HepG2 (cell line): ENCODE measurements at regions not wholly inside any gene's neighbourhood (a gene's known extent, or its start where the extent isn't known, plus 50 kb on each side); places are given as distances from the start of the nearest gene placed in this dataset.

Source experiments
- ATAC-seq: fragments of 200-7000 bp; cut with Tn5 transposase; 3 replicates; pipeline ENCODE4 v1.9.1; 2020; ENCODE audit warnings: mild to moderate bottlenecking, moderate library complexity
- BruUV-seq: library from RNA; stranded (reverse); fragments of 400-500 nt; replicated peaks from 2 replicates; lab custom pipeline; 2021; lab: Mats Ljungman, UMichigan
- CTCF ChIA-PET: fragments of 300-600 bp; formaldehyde crosslinking; extraction: SDS; loops from one replicate; lab custom pipeline; 2021; ENCODE audit warnings: low total read pairs, inconsistent platforms, low intra/inter-chr PET ratio; lab: Yijun Ruan, JAX
- POLR2A ChIA-PET: fragments of 350-600 bp; sonication (Branson Sonifier 250); formaldehyde crosslinking; loops from one replicate; lab custom pipeline; 2020; ENCODE audit warnings: antibody characterized with exemption, inconsistent platforms; lab: Yijun Ruan, JAX
- DNase-seq: peaks from one replicate; pipeline ENCODE4 v3.0.0-alpha.2; 2015; ENCODE audit warnings: low spot score
- FAIRE-seq: peaks from 3 replicates; lab custom pipeline; 2011; peaks lifted over from hg19 to GRCh38; lab: Jason Lieb, UNC
- H2AFZ ChIP-seq: one replicate; pipeline ENCODE4 v1.6.1; 2011; ENCODE audit warnings: low read length, inconsistent platforms
- H3K27ac ChIP-seq: fragments of 300-600 bp; 3 replicates; pipeline ENCODE4 v1.8.0; 2011; ENCODE audit warnings: mixed run types, mild to moderate bottlenecking, mixed read lengths, low read length, inconsistent platforms; ENCODE audit not compliant: insufficient read depth; ENCODE audit errors: extremely low read length
- H3K27me3 ChIP-seq, 2 experiments: fragments of 200-600 bp in 1 of 2; 2 replicates in 1 of 2; 3 replicates in 1 of 2; pipeline versions ENCODE4 v1.6.0 to v1.8.0; 2011; ENCODE audit warnings: low read length in 2 of 2, mild to moderate bottlenecking in 2 of 2, moderate library complexity in 2 of 2, inconsistent platforms in 1 of 2; ENCODE audit not compliant: insufficient read depth in 2 of 2, control insufficient read depth in 1 of 2
- H3K36me3 ChIP-seq, 2 experiments: fragments of 200-600 bp in 1 of 2; replicated peaks in 1 of 2; 2 replicates in 1 of 2; 3 replicates in 1 of 2; pipeline versions ENCODE4 v1.5.1 to v1.8.0; 2011; ENCODE audit warnings: low read length in 2 of 2, inconsistent platforms in 1 of 2; ENCODE audit not compliant: insufficient read depth in 2 of 2, control insufficient read depth in 1 of 2
- H3K4me1 ChIP-seq: 2 replicates; pipeline ENCODE4 v1.5.1; 2012; ENCODE audit warnings: low read length, inconsistent platforms; ENCODE audit not compliant: insufficient read depth
- H3K4me2 ChIP-seq: 2 replicates; pipeline ENCODE4 v1.6.0; 2011; ENCODE audit warnings: low read depth, low read length, inconsistent platforms
- H3K4me3 ChIP-seq, 3 experiments: fragments of 200-600 bp in 1 of 3; sonication (generic), shearing (Covaris generic) in 1 of 3; replicated peaks in 1 of 3; 2 replicates each; pipeline ENCODE4 v1.5.1; 2011 to 2016; ENCODE audit warnings: low read length in 3 of 3, inconsistent platforms in 2 of 3, low read depth in 2 of 3, mild to moderate bottlenecking in 2 of 3, control low read depth in 1 of 3, mixed read lengths in 1 of 3; ENCODE audit not compliant: insufficient read depth in 1 of 3
- H3K79me2 ChIP-seq: one replicate; pipeline ENCODE4 v1.6.1; 2011; ENCODE audit warnings: low read length, inconsistent platforms; ENCODE audit not compliant: insufficient read depth
- H3K9ac ChIP-seq: 2 replicates; pipeline ENCODE4 v1.6.0; 2011; ENCODE audit warnings: mild to moderate bottlenecking, low read depth, low read length, inconsistent platforms; ENCODE audit not compliant: insufficient read depth
- H3K9me3 ChIP-seq: 2 replicates; pipeline ENCODE4 v1.5.1; 2012; ENCODE audit warnings: mild to moderate bottlenecking, low read length
- H4K20me1 ChIP-seq: 2 replicates; pipeline ENCODE4 v1.6.0; 2011; ENCODE audit warnings: inconsistent platforms, mild to moderate bottlenecking, low read length, moderate library complexity; ENCODE audit not compliant: insufficient read depth
- CERS6 ChIP-seq: sonication (generic); formaldehyde crosslinking; IDR thresholded peaks from 2 replicates; pipeline ENCODE4 v1.5.0; 2020; ENCODE audit warnings: missing genetic modification reagents
- IRF2 ChIP-seq: IDR thresholded peaks from 2 replicates; pipeline ENCODE4 v1.6.1; 2018; ENCODE audit warnings: missing genetic modification reagents, missing compliant biosample characterization
- NFIB ChIP-seq: sonication (generic); formaldehyde crosslinking; IDR thresholded peaks from 2 replicates; pipeline ENCODE4 v1.9.0; 2021; ENCODE audit warnings: missing genetic modification reagents, mild to moderate bottlenecking, borderline replicate concordance
- PBX2 ChIP-seq: IDR thresholded peaks from 2 replicates; pipeline ENCODE4 v1.6.1; 2016; ENCODE audit warnings: control low read depth
- ZNF468 ChIP-seq: sonication (generic); formaldehyde crosslinking; IDR thresholded peaks from 2 replicates; pipeline ENCODE4 v1.8.0; 2022; ENCODE audit warnings: mild to moderate bottlenecking, moderate library complexity, missing genetic modification reagents
- ZNF768 ChIP-seq: sonication (generic); formaldehyde crosslinking; IDR thresholded peaks from 2 replicates; pipeline ENCODE4 v1.4.0; 2020; ENCODE audit warnings: missing genetic modification reagents
- WGBS: methylation state at CpG from one replicate; pipeline ENCODE4 v1.1.6; 2017; ENCODE audit warnings: low lambda C conversion rate; 5-methylcytosine and 5-hydroxymethylcytosine counted together
- in situ Hi-C: cut with HindIII; loops from 2 replicates; pipeline ENCODE4 v1.10.0; 2017; ENCODE audit warnings: low pct_unique_long_range_greater_than_20kb; ENCODE audit not compliant: extremely low pct_ligation_motif_present
- intact Hi-C: fragments of 100-400 bp; cut with micrococcal nuclease; formaldehyde crosslinking; loops from one replicate; pipeline ENCODE4 v1.10.0; 2022; ENCODE audit not compliant: unreplicated experiment

GRCh38 chr3:23675010-23675409 lies 130.7 kb upstream of the UBE2E1 start (continued):
- TF ChIP-seq CERS6 (CRISPR knock-in tag) = no peak
- TF ChIP-seq ZNF768 (CRISPR knock-in tag) = no peak

DNA sequence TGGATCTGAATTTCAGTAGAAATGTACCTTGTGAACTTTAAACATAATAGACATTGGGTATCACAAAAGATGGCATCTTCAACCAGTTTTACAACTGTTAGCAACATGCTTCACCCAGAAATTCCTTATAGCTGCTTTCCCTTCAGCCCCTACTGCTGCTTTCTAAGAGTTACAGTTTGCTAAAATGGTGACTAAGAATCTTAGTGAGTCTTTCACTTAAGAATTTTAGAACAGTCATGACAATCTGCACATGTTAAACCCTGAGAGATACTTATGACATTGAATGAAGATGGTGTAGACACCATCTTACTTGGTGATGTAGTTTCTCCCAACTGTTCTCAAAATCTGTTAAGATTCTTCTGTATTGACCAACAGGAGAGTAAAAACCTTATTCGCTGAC lies 129.7 kb upstream of the UBE2E1 start:
- no peak for FAIRE-seq
- Histone ChIP-seq H3K9me3 (no peaks in the 10 kb centered on the region), H3K36me3 (no peaks in the 10 kb centered on the region), H3K4me3 (no peak overlapping the region), H2AFZ (no peak overlapping the region), H3K27ac (no peak overlapping the region), H3K9ac (no peak overlapping the region), H4K20me1 (no peaks in the 10 kb centered on the region), H3K79me2 (no peaks in the 10 kb centered on the region), H3K27me3 (no peaks in the 10 kb centered on the region), H3K4me1 (no peaks in the 10 kb centered on the region), H3K4me2 (no peak overlapping the region)
- in situ Hi-C loops = no loop called here
- 51% methylated on average over 1 of the region's 1 CpG for WGBS
- no peak for ATAC-seq
- no peak for DNase-seq
- no TSS peak for BruUV-seq
- TF ChIP-seq PBX2 (CRISPR knock-in tag) (no peak), NFIB (no peak)
- POLR2A ChIA-PET = no interaction called here
- CTCF ChIA-PET = no interaction called here
- intact Hi-C loops = no loop called here

DNA sequence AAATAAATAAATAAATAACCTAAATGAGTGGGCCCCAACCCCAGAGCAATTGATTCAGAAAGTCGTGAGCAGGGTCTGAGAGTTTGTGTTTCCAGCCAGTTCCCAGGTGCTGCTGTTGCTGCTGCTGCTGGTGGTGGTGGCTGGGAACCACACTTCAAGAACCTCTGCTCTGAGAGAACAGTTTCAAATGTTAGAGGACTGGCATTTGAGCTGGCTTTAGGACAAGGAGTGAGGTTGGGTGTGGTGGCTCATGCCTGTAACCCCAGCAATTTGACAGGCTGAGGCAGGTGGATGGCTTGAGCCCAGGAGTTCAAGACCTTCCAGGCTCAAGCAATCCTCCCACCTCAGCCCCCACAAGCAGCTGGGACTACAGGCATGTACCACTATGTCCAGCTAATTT lies 123.1 kb upstream of the UBE2E1 start:
- CTCF ChIA-PET = no interaction called here
- TF ChIP-seq IRF2 (CRISPR knock-in tag) (no peak), ZNF468 (CRISPR knock-in tag) (no peak)
- TF ChIP-seq, all 625 proteins: peak for 0
- ATAC-seq (no peak), DNase-seq (no peak), FAIRE-seq (no peak)
- Histone ChIP-seq H3K9me3 (no peaks in the 10 kb centered on the region), H3K9ac (no peak overlapping the region), H3K36me3 (no peaks in the 10 kb centered on the region), H3K4me3 (no peak overlapping the region), H3K4me2 (no peak overlapping the region), H4K20me1 (no peaks in the 10 kb centered on the region), H3K27me3 (no peaks in the 10 kb centered on the region), H3K4me1 (no peaks in the 10 kb centered on the region), H2AFZ (no peak overlapping the region), H3K27ac (no peak overlapping the region), H3K79me2 (no peaks in the 10 kb centered on the region)
- POLR2A ChIA-PET = no interaction called here
- 0% methylated on average over 1 of the region's 1 CpG for WGBS
- intact Hi-C loops = no loop called here
- in situ Hi-C loops = no loop called here
- BruUV-seq = no TSS peak
